ENCODE measurements at regions not wholly inside any gene's neighbourhood (a gene's known extent, or its start where the extent isn't known, plus 50 kb on each side); places are given as distances from the start of the nearest gene placed in this dataset.

GRCh38 chr19:29410601-29411000 is 115.2 kb upstream of the VSTM2B start:
- Histone ChIP-seq H3K9me3 (ENCODE audit: insufficient read depth in 2 of 2, low read depth in 1 of 2, low read length in 1 of 2) (no peaks in the 10 kb centered on the region), H3K27ac (ENCODE audit: low read depth, low read length) (no peak overlapping the region), H3K14ac (ENCODE audit: insufficient read length) (no peak overlapping the region), H4K91ac (replicated peaks; ENCODE audit: insufficient read length, low read length) (no peak overlapping the region), H3K4me3 (ENCODE audit: extremely low read depth in 1 of 4, insufficient read depth in 2 of 4, low read depth in 3 of 4, low read length in 4 of 4) (no peak overlapping the region), H2AFZ (ENCODE audit: low read length) (no peak overlapping the region), H3K4ac (replicated peaks; ENCODE audit: insufficient read length, low read depth, low read length) (no peak overlapping the region), H3K27me3 (replicated peaks in 1 of 4; ENCODE audit: control insufficient read depth in 3 of 4, extremely low read depth in 1 of 4, insufficient read depth in 3 of 4, low read length in 3 of 4) (no peaks in the 10 kb centered on the region; a peak in 1 of 7 replicates), H4K8ac (ENCODE audit: extremely low read depth, insufficient read depth, low read length) (no peak overlapping the region), H3K9ac (replicated peaks in 1 of 4; ENCODE audit: extremely low read depth in 1 of 4, low read depth in 3 of 4, low read length in 3 of 4) (no peak overlapping the region), H2BK15ac (ENCODE audit: low read length) (no peak overlapping the region), H2BK20ac (ENCODE audit: low read length) (no peak overlapping the region), H2BK120ac (replicated peaks; ENCODE audit: low read depth, low read length) (no peak overlapping the region), H2BK5ac (ENCODE audit: low read depth, low read length) (no peak overlapping the region), H3K23me2 (ENCODE audit: low read depth, low read length) (no peaks in the 10 kb centered on the region), H3K79me1 (ENCODE audit: low read depth, low read length) (no peaks in the 10 kb centered on the region), H3K36me3 (ENCODE audit: control insufficient read depth in 2 of 4, insufficient read depth in 4 of 4, low read length in 3 of 4) (no peaks in the 10 kb centered on the region), H3K18ac (ENCODE audit: extremely low read depth, low read length) (no peak overlapping the region), H3K56ac (replicated peaks; ENCODE audit: insufficient read length, low read depth, low read length) (no peak overlapping the region), H2AK5ac (ENCODE audit: low read depth, low read length) (0 out of 2 replicates have a peak overlapping the region, but pooled peaks have one; percentile 2), H4K5ac (ENCODE audit: insufficient read length, low read depth, low read length) (no peak overlapping the region), H3K79me2 (ENCODE audit: control insufficient read depth in 1 of 2, insufficient read depth in 2 of 2, low read length in 2 of 2) (no peaks in the 10 kb centered on the region), H2BK12ac (ENCODE audit: low read depth, low read length) (no peak overlapping the region), H4K20me1 (replicated peaks in 1 of 2; ENCODE audit: control insufficient read depth in 1 of 2, insufficient read depth in 2 of 2, low read length in 2 of 2) (peaks cover 0 to 1% of the 10 kb centered on the region in 2 experiments), H3K4me1 (replicated peaks in 1 of 4; ENCODE audit: control insufficient read depth in 3 of 4, insufficient read depth in 4 of 4, low read length in 3 of 4) (peaks cover 0 to 2% (median 0%) of the 10 kb centered on the region in 4 experiments; a peak in 2 of 7 replicates), H3K23ac (ENCODE audit: insufficient read length) (no peak overlapping the region), H3K4me2 (ENCODE audit: insufficient read depth in 1 of 2, low read depth in 2 of 2, low read length in 2 of 2) (no peak overlapping the region)
- DNase-seq (ENCODE audit: low read depth in 1 of 2, low spot score in 2 of 2) (no peak), FAIRE-seq (no peak)
- TF ChIP-seq TCF12 (IDR thresholded peaks at IDR 0.05; ENCODE audit: low read depth, low read length) = no peak
- no peak for TF ChIP-seq ATF3 (IDR thresholded peaks at IDR 0.05; ENCODE audit: insufficient read depth, low read depth, low read length)
- TF ChIP-seq EGR1 (IDR thresholded peaks at IDR 0.05; ENCODE audit: borderline replicate concordance, low read depth, low read length) = no peak
- 89% methylated on average over 2 of the region's 2 CpGs; no CpG with 5 or more reads in 1 of the 2 experiments for WGBS, 2 experiments (ENCODE audit: extremely low coverage in 1 of 2, insufficient coverage in 1 of 2, insufficient read length in 1 of 2, insufficient replicate concordance in 2 of 2, low coverage in 1 of 2, low lambda C conversion rate in 2 of 2, missing lambda C conversion rate in 1 of 2)
- ChIA-PET CTCF (ENCODE audit: partially characterized antibody) (interaction anchor here (1.3 to 1.9 kb wide), 3 partner anchors 22 to 105 kb away, joined by 3 to 5 read pairs (median 3); no protein-coding TSS in a partner anchor), POLR2A (ENCODE audit: partially characterized antibody) (no interaction called here)
